ENCODE measurements at regions not wholly inside any gene's neighbourhood (a gene's known extent, or its start where the extent isn't known, plus 50 kb on each side); places are given as distances from the start of the nearest gene placed in this dataset.
"Not testable (repeated sequence)": the region's sequence is repeated elsewhere in the genome, so short reads cannot be mapped to it uniquely, and the experiment has no call there.

DNA sequence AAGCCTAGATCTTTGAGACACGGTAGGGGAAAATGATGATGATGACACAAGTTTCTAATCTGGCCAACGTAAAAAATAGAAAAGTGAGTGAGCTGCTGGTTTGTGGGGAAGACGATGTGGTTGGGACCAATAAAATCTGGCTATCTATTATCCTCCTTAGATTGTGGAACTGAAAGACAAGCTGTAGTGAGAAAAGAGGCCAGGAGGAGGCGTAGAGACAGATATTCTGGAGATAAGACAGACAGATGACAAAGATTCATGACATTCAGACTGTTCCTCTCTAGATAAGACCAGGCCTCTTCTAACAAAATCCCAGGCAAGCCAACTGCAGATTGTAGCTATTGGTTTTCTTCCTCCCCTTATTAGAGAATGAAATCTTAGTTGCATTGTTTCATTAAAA is 376.3 kb upstream of the UBE2E3 start:
- DNase-seq (ENCODE audit: low spot score), result no peak
- TF ChIP-seq, protein P1, sequence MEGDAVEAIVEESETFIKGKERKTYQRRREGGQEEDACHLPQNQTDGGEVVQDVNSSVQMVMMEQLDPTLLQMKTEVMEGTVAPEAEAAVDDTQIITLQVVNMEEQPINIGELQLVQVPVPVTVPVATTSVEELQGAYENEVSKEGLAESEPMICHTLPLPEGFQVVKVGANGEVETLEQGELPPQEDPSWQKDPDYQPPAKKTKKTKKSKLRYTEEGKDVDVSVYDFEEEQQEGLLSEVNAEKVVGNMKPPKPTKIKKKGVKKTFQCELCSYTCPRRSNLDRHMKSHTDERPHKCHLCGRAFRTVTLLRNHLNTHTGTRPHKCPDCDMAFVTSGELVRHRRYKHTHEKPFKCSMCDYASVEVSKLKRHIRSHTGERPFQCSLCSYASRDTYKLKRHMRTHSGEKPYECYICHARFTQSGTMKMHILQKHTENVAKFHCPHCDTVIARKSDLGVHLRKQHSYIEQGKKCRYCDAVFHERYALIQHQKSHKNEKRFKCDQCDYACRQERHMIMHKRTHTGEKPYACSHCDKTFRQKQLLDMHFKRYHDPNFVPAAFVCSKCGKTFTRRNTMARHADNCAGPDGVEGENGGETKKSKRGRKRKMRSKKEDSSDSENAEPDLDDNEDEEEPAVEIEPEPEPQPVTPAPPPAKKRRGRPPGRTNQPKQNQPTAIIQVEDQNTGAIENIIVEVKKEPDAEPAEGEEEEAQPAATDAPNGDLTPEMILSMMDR (IDR thresholded peaks at IDR 0.05; ENCODE audit: borderline replicate concordance, control extremely low read depth, extremely low read depth, insufficient read depth, missing control alignments), result peak; percentile 20
- in situ Hi-C loops (cut with MboI; ENCODE audit: low sequenced_read_pairs, unreplicated experiment), result loop anchor here (25.0 kb wide), 1 partner anchor 458 kb away; no protein-coding TSS in a partner anchor

DNA sequence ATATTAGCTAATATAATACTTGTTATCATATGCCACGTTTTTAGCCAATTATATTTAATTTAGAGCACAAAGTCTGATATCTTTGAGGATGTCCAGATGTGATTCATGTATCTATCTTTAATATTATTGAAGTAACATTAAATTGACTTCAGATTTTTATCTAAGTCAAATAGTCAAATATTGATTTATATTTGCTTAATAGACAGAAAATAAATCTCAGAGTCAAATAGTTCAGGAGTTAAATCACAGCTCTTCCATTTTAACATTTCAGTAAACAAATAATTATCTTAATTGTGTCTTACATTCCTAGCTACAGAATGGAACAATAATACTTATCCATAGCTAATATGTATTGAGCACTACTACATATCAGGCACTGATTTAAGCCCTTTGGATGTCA is 379.4 kb upstream of the UBE2E3 start:
- TF ChIP-seq, protein P1 (IDR thresholded peaks at IDR 0.05; ENCODE audit: borderline replicate concordance, control extremely low read depth, extremely low read depth, insufficient read depth, missing control alignments), result no peak
- no peak for DNase-seq (ENCODE audit: low spot score)
- in situ Hi-C loops (cut with MboI; ENCODE audit: low sequenced_read_pairs, unreplicated experiment), result loop anchor here (25.0 kb wide), 1 partner anchor 461 kb away; no protein-coding TSS in a partner anchor

DNA sequence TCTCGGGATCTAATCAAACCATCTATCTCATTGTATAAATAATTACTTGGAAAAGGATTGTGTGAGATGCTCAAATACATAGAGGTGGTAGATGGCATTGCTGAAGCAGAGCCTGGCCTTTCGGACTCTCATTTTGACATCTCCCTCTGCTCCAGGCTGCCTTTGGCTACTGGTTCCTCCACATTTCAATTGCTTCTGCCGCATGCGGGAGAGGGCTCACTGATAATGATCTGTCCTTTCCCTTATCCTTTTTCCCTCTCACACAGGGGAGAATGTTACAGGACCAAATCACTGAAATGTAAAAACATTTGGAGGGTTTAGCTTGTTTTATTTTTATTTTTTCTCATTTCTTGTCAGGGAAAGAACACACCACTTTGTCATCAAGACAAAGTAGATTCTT is 380.6 kb upstream of the UBE2E3 start:
- DNase-seq (ENCODE audit: low spot score), result no peak
- TF ChIP-seq, protein P1 (IDR thresholded peaks at IDR 0.05; ENCODE audit: borderline replicate concordance, control extremely low read depth, extremely low read depth, insufficient read depth, missing control alignments), result no peak
- in situ Hi-C loops (cut with MboI; ENCODE audit: low sequenced_read_pairs, unreplicated experiment), result loop anchor here (25.0 kb wide), 1 partner anchor 462 kb away; no protein-coding TSS in a partner anchor

GRCh38 chr2:180597179-180597578 is 383.2 kb upstream of the UBE2E3 start:
- DNase-seq (ENCODE audit: low spot score), result no peak
- TF ChIP-seq, protein P1 (IDR thresholded peaks at IDR 0.05; ENCODE audit: borderline replicate concordance, control extremely low read depth, extremely low read depth, insufficient read depth, missing control alignments), result no peak
- in situ Hi-C loops (cut with MboI; ENCODE audit: low sequenced_read_pairs, unreplicated experiment), result no loop called here

DNA sequence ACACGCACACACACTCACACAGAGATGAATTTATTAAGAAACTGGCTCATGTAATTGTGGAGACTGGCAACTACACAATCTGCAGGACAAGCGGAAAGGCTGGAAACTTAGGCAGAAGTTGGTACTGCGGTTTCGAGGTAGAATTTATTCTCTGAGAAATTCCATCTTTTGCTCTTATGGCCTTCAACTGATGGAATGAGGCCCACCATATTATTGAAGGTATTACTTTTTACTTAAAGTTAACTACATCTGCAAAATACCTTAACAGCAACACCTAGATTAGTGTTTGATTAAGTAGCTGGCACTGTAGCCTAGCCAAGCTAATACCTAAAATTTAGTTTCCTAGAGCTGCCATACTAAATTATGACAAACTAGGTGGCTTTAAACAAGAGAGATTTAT is 384.0 kb upstream of the UBE2E3 start:
- DNase-seq (ENCODE audit: low spot score), result no peak
- in situ Hi-C loops (cut with MboI; ENCODE audit: low sequenced_read_pairs, unreplicated experiment), result no loop called here
- TF ChIP-seq, protein P1 (IDR thresholded peaks at IDR 0.05; ENCODE audit: borderline replicate concordance, control extremely low read depth, extremely low read depth, insufficient read depth, missing control alignments), result no peak

GRCh38 chr2:180591947-180592346 is 388.5 kb upstream of the UBE2E3 start:
- TF ChIP-seq, protein P1 (IDR thresholded peaks at IDR 0.05; ENCODE audit: borderline replicate concordance, control extremely low read depth, extremely low read depth, insufficient read depth, missing control alignments), result no peak
- in situ Hi-C loops (cut with MboI; ENCODE audit: low sequenced_read_pairs, unreplicated experiment), result no loop called here
- DNase-seq (ENCODE audit: low spot score), result no peak

DNA sequence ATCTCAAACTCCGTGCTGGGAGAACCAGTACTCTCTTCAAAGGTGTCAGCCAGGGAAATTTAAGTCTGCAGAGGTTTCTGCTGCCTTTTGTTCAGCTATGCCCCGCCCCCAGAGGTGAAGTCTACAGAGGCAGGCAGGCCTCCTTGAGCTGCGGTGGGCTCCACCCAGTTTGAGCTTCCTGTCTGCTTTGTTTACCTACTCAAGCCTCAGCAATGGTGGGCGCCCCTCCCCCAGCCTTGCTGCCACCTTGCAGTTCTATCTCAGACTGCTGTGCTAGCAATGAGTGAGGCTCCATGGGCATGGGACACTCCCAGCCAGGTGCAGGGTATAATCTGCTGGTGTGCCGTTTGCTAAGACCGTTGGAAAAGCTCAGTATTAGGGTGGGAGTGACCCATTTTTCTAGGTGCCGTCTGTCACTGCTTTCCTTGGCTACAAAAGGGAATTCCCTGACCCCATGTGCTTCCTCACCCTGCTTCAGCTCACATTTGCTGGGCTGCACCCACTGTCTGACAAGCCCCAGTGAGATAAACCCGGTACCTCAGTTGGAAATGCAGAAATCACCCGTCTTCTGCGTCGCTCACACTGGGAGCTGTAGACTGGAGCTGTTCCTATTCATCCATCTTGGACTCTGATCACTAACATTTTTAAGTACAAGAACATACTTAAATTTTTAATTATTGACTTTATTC is 389.2 kb upstream of the UBE2E3 start:
- DNase-seq (ENCODE audit: low spot score); in situ Hi-C loops (cut with MboI; ENCODE audit: low sequenced_read_pairs, unreplicated experiment): not testable (repeated sequence)

Data from GM13976 (cell line).